Tibial nerve (tissue), 4 donors: ENCODE measurements at regions not wholly inside any gene's neighbourhood (a gene's known extent, or its start where the extent isn't known, plus 50 kb on each side); places are given as distances from the start of the nearest gene placed in this dataset.

ENCODE experiments used
- CTCF ChIP-seq, 5 experiments: fragments of 200-600 bp in 3 of 5; fragments of 450-650 bp in 2 of 5; sonication (generic) in 3 of 5; IDR thresholded peaks; one replicate each; pipeline ENCODE4 v1.5.1; 2016 to 2019; ENCODE audit warnings: antibody characterized with exemption in 5 of 5, mild to moderate bottlenecking in 3 of 5, moderate library complexity in 2 of 5
- EP300 ChIP-seq, 2 donors: sonication (generic); formaldehyde crosslinking; IDR thresholded peaks; one replicate each; pipeline ENCODE4 v1.6.1; 2017; ENCODE audit warnings: antibody characterized with exemption in 2 of 2, mild to moderate bottlenecking in 1 of 2

DNA sequence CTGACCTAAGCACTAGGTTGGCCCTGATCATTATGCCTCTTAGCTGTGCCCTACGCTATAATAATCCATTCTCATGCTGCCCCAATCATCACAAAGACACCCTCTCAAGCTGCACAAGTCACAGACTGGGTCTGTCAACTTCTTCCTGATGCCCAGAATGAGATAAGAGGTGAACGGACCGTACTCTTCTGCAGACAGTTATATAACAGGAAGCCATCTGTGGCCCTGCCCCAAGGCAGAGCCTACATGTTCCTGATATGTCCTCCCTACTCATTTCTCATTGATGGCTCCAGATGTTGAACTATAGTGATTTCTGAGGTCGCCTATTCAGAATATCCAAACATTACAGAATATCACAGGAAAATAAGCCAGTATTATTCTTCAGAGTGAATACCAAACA, 471.6 kb upstream of the ERCC4 start:
- TF ChIP-seq CTCF (IDR thresholded peaks at IDR 0.05) (no peak), EP300 (IDR thresholded peaks at IDR 0.05) (no peak)
